PC-3 (cell line): ENCODE measurements at regions not wholly inside any gene's neighbourhood (a gene's known extent, or its start where the extent isn't known, plus 50 kb on each side); places are given as distances from the start of the nearest gene placed in this dataset.

ENCODE experiments used
- ATAC-seq: fragments of 200-7000 bp; cut with Tn5 transposase; 2 replicates; pipeline ENCODE4 v1.9.1; 2020; ENCODE audit warnings: mild to moderate bottlenecking, moderate library complexity
- BruUV-seq: library from RNA; stranded (reverse); fragments of 400-500 nt; replicated peaks from 2 replicates; lab custom pipeline; 2021; lab: Mats Ljungman, UMichigan
- CTCF ChIA-PET: fragments of 300-600 bp; sonication (Branson Sonifier 250); formaldehyde crosslinking; loops from one replicate; lab custom pipeline; 2022; ENCODE audit warnings: antibody characterized with exemption; lab: Charles Lee
- POLR2A ChIA-PET: fragments of 300-600 bp; sonication (Branson Sonifier 250); formaldehyde crosslinking; loops from one replicate; lab custom pipeline; 2022; ENCODE audit warnings: antibody characterized with exemption; ENCODE audit not compliant: unreplicated experiment; lab: Charles Lee
- DNase-seq: peaks from one replicate; pipeline ENCODE4 v3.0.0-alpha.2; 2015
- H2AFZ ChIP-seq: fragments of 300-600 bp; sonication (generic); 2 replicates; pipeline ENCODE4 v1.6.0; 2016; ENCODE audit warnings: antibody characterized with exemption, low read length
- H3F3A ChIP-seq: fragments of 300-600 bp; sonication (generic); one replicate; pipeline ENCODE4 v1.6.0; 2017; ENCODE audit warnings: antibody characterized with exemption, low read length, control low read depth, mild to moderate bottlenecking; ENCODE audit not compliant: unreplicated experiment
- H3K27ac ChIP-seq: fragments of 300-600 bp; sonication (generic); 2 replicates; pipeline ENCODE4 v1.5.1; 2016; ENCODE audit warnings: mild to moderate bottlenecking, low read length
- H3K27me3 ChIP-seq: fragments of 300-600 bp; sonication (generic); 2 replicates; pipeline ENCODE4 v1.6.1; 2016; ENCODE audit warnings: low read length, mixed read lengths
- H3K36me3 ChIP-seq: fragments of 300-600 bp; sonication (generic); 2 replicates; pipeline ENCODE4 v1.6.1; 2016; ENCODE audit warnings: low read depth, mixed run types, low read length, mixed read lengths
- H3K4me1 ChIP-seq: fragments of 300-600 bp; sonication (generic); 2 replicates; pipeline ENCODE4 v1.5.1; 2016; ENCODE audit warnings: low read length; ENCODE audit not compliant: insufficient read depth
- H3K4me2 ChIP-seq: fragments of 300-600 bp; sonication (generic); 2 replicates; pipeline ENCODE4 v1.6.0; 2016; ENCODE audit warnings: low read length
- H3K4me3 ChIP-seq: fragments of 300-600 bp; sonication (generic); 2 replicates; pipeline ENCODE4 v1.5.1; 2016; ENCODE audit warnings: mild to moderate bottlenecking, low read length, mixed read lengths
- H3K79me2 ChIP-seq: fragments of 300-600 bp; sonication (generic); 2 replicates; pipeline ENCODE4 v1.6.1; 2017; ENCODE audit warnings: low read length, mixed read lengths
- H3K9ac ChIP-seq: fragments of 300-600 bp; sonication (generic); 2 replicates; pipeline ENCODE4 v1.6.0; 2016; ENCODE audit warnings: mild to moderate bottlenecking, low read length
- H3K9me2 ChIP-seq: fragments of 300-600 bp; sonication (generic); replicated peaks from 2 replicates; pipeline ENCODE4 v1.6.1; 2016; ENCODE audit warnings: mixed run types, low read length, mixed read lengths
- H3K9me3 ChIP-seq: fragments of 300-600 bp; sonication (generic); 2 replicates; pipeline ENCODE4 v1.6.1; 2016; ENCODE audit warnings: low read length, mixed read lengths
- H4K20me1 ChIP-seq: fragments of 300-600 bp; sonication (generic); 2 replicates; pipeline ENCODE4 v1.6.1; 2016; ENCODE audit warnings: low read length, mixed read lengths
- EZH2 ChIP-seq: fragments of 300-600 bp; sonication (generic); IDR thresholded peaks from one replicate; pipeline ENCODE4 v1.6.1; 2017; ENCODE audit warnings: antibody characterized with exemption, mild to moderate bottlenecking, low read length; ENCODE audit not compliant: unreplicated experiment
- EZH2phosphoT487 ChIP-seq: fragments of 300-600 bp; sonication (generic); IDR thresholded peaks from 2 replicates; pipeline ENCODE4 v1.6.1; 2018; ENCODE audit warnings: mild to moderate bottlenecking, antibody characterized with exemption, low read length, borderline replicate concordance
- intact Hi-C: fragments of 100-400 bp; cut with micrococcal nuclease; formaldehyde crosslinking; loops from 2 replicates; pipeline ENCODE4 v1.9.0; 2023
- TF ChIP-seq, protein P1 (sequence below): fragments of 300-600 bp; sonication (generic); conservative IDR thresholded peaks from 2 replicates; pipeline ENCODE4 v1.5.1; 2017; ENCODE audit warnings: antibody characterized with exemption, low read depth, mild to moderate bottlenecking, low read length

DNA sequence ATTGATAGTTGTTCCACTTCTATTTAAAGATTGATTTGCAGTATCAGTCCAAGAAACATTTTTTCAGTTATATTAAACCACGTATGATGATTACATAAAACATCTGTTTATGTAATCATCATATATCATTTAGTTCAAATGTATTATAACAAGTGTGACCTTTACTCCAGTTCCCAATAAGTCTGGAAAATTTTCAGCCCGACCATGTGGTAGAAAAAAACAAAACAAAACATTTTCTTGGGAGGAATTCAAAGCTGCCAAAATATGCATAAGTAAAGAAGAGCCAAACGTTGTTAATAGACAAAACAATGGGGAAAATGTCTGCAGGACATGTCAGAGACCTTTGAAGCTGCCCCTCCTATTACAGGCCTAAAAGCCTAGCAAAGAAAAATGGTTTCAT, 709.1 kb downstream of the FAT4 start:
- Histone ChIP-seq H3K9ac (no peak overlapping the region), H3K4me1 (no peaks in the 10 kb centered on the region), H3K27me3 (no peaks in the 10 kb centered on the region), H3K9me3 (no peaks in the 10 kb centered on the region), H3K4me2 (no peak overlapping the region), H3K36me3 (no peaks in the 10 kb centered on the region), H3K79me2 (no peaks in the 10 kb centered on the region), H3K27ac (no peak overlapping the region), H3K9me2 (no peaks in the 10 kb centered on the region), H3F3A (no peaks in the 10 kb centered on the region), H3K4me3 (no peak overlapping the region), H2AFZ (no peak overlapping the region), H4K20me1 (no peaks in the 10 kb centered on the region)
- TF ChIP-seq EZH2phosphoT487 (no peak), EZH2 (no peak)
- TF ChIP-seq, protein P1, sequence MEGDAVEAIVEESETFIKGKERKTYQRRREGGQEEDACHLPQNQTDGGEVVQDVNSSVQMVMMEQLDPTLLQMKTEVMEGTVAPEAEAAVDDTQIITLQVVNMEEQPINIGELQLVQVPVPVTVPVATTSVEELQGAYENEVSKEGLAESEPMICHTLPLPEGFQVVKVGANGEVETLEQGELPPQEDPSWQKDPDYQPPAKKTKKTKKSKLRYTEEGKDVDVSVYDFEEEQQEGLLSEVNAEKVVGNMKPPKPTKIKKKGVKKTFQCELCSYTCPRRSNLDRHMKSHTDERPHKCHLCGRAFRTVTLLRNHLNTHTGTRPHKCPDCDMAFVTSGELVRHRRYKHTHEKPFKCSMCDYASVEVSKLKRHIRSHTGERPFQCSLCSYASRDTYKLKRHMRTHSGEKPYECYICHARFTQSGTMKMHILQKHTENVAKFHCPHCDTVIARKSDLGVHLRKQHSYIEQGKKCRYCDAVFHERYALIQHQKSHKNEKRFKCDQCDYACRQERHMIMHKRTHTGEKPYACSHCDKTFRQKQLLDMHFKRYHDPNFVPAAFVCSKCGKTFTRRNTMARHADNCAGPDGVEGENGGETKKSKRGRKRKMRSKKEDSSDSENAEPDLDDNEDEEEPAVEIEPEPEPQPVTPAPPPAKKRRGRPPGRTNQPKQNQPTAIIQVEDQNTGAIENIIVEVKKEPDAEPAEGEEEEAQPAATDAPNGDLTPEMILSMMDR, result no peak
- intact Hi-C loops, result no loop called here
- ChIA-PET CTCF (no interaction called here), POLR2A (no interaction called here)
- DNase-seq, result no peak
- no peak for ATAC-seq
- BruUV-seq, result no TSS peak

GRCh38 chr4:126027601-126028000, 712.8 kb downstream of the FAT4 start:
- no peaks in the 10 kb centered on the region for H3F3A ChIP-seq
- H3K79me2 ChIP-seq, result no peaks in the 10 kb centered on the region
- ATAC-seq (no peak), DNase-seq (no peak)
- TF ChIP-seq EZH2phosphoT487 (no peak), EZH2 (no peak)
- TF ChIP-seq, protein P1, result no peak
- no peak overlapping the region for H3K9ac ChIP-seq
- no TSS peak for BruUV-seq
- H3K9me2 ChIP-seq, result no peaks in the 10 kb centered on the region
- no peaks in the 10 kb centered on the region for H3K36me3 ChIP-seq
- H3K4me1 ChIP-seq, result no peaks in the 10 kb centered on the region
- ChIA-PET CTCF (no interaction called here), POLR2A (no interaction called here)
- no peak overlapping the region for H3K27ac ChIP-seq
- no peaks in the 10 kb centered on the region for H3K9me3 ChIP-seq
- H3K4me2 ChIP-seq, result no peak overlapping the region
- H4K20me1 ChIP-seq, result no peaks in the 10 kb centered on the region
- no peak overlapping the region for H3K4me3 ChIP-seq
- H3K27me3 ChIP-seq, result no peaks in the 10 kb centered on the region
- intact Hi-C loops, result no loop called here
- no peak overlapping the region for H2AFZ ChIP-seq

GRCh38 chr4:126028876-126029275, 714.1 kb downstream of the FAT4 start:
- H3K27ac ChIP-seq, result no peak overlapping the region
- TF ChIP-seq EZH2 (no peak), EZH2phosphoT487 (no peak)
- TF ChIP-seq, protein P1, result no peak
- H3F3A ChIP-seq, result no peaks in the 10 kb centered on the region
- H3K4me1 ChIP-seq, result no peaks in the 10 kb centered on the region
- no peaks in the 10 kb centered on the region for H3K9me3 ChIP-seq
- H3K27me3 ChIP-seq, result no peaks in the 10 kb centered on the region
- DNase-seq, result no peak
- H4K20me1 ChIP-seq, result no peaks in the 10 kb centered on the region
- H3K79me2 ChIP-seq, result no peaks in the 10 kb centered on the region
- H3K9me2 ChIP-seq, result no peaks in the 10 kb centered on the region
- no peak overlapping the region for H3K9ac ChIP-seq
- H3K4me2 ChIP-seq, result no peak overlapping the region
- no TSS peak for BruUV-seq
- ChIA-PET POLR2A (no interaction called here), CTCF (no interaction called here)
- no peak overlapping the region for H3K4me3 ChIP-seq
- no peaks in the 10 kb centered on the region for H3K36me3 ChIP-seq
- H2AFZ ChIP-seq, result no peak overlapping the region
- ATAC-seq, result no peak
- intact Hi-C loops, result no loop called here
